H1 (cell line): ENCODE measurements at regions not wholly inside any gene's neighbourhood (a gene's known extent, or its start where the extent isn't known, plus 50 kb on each side); places are given as distances from the start of the nearest gene placed in this dataset.

Experiments
- CTCF ChIA-PET: fragments of 300-600 bp; sonication (Branson Sonifier 250); formaldehyde crosslinking; loops from one replicate; lab custom pipeline; 2021; ENCODE audit not compliant: partially characterized antibody; lab: Charles Lee
- POLR2A ChIA-PET: fragments of 300-600 bp; sonication (Branson Sonifier 250); formaldehyde crosslinking; loops from one replicate; lab custom pipeline; 2021; ENCODE audit warnings: inconsistent platforms; ENCODE audit not compliant: partially characterized antibody; lab: Charles Lee
- DNase-seq, 2 experiments: peaks; one replicate each; pipeline versions ENCODE4 v3.0.0 to v3.0.0-alpha.2; 2010 to 2022; ENCODE audit warnings: low spot score in 2 of 2, low read depth in 1 of 2, mixed read lengths in 1 of 2
- FAIRE-seq: peaks from 2 replicates; lab custom pipeline; 2011; peaks lifted over from hg19 to GRCh38; lab: Jason Lieb, UNC
- H2AFZ ChIP-seq: 2 replicates; pipeline ENCODE4 v1.8.1; 2012; ENCODE audit warnings: low read length, inconsistent platforms
- H2AK5ac ChIP-seq: 2 replicates; pipeline ENCODE4 v1.6.1; 2013; ENCODE audit warnings: low read depth, low read length
- H2BK120ac ChIP-seq: replicated peaks from 2 replicates; pipeline ENCODE3; 2013; ENCODE audit warnings: low read depth, low read length, inconsistent platforms
- H2BK12ac ChIP-seq: 2 replicates; pipeline ENCODE4 v1.6.1; 2013; ENCODE audit warnings: low read depth, low read length
- H2BK15ac ChIP-seq: 2 replicates; pipeline ENCODE4 v1.6.1; 2013; ENCODE audit warnings: low read length
- H2BK20ac ChIP-seq: 2 replicates; pipeline ENCODE4 v1.6.1; 2013; ENCODE audit warnings: low read length
- H2BK5ac ChIP-seq: 2 replicates; pipeline ENCODE4 v1.6.1; 2013; ENCODE audit warnings: low read depth, low read length
- H3K14ac ChIP-seq: 2 replicates; pipeline ENCODE4 v1.6.1; 2013; ENCODE audit warnings: inconsistent platforms; ENCODE audit not compliant: insufficient read length
- H3K18ac ChIP-seq: 2 replicates; pipeline ENCODE4 v1.6.1; 2013; ENCODE audit warnings: low read length; ENCODE audit errors: extremely low read depth
- H3K23ac ChIP-seq: 2 replicates; pipeline ENCODE4 v1.6.1; 2013; ENCODE audit warnings: inconsistent platforms; ENCODE audit not compliant: insufficient read length
- H3K23me2 ChIP-seq: 2 replicates; pipeline ENCODE4 v1.6.1; 2013; ENCODE audit warnings: low read depth, low read length
- H3K27ac ChIP-seq: 2 replicates; pipeline ENCODE4 v1.6.1; 2011; ENCODE audit warnings: low read depth, low read length, inconsistent platforms
- H3K27me3 ChIP-seq, 4 experiments: replicated peaks in 1 of 4; 1 replicate in 1 of 4; 2 replicates in 3 of 4; pipeline versions ENCODE4 v1.6.1 to v1.8.1; 2011 to 2013; ENCODE audit warnings: low read length in 3 of 4, mild to moderate bottlenecking in 3 of 4, inconsistent platforms in 2 of 4, mixed read lengths in 2 of 4, moderate library complexity in 1 of 4; ENCODE audit not compliant: control insufficient read depth in 3 of 4, insufficient read depth in 3 of 4; ENCODE audit errors: extremely low read depth in 1 of 4
- H3K36me3 ChIP-seq, 4 experiments: 2 replicates each; pipeline versions ENCODE4 v1.6.1 to v1.8.1; 2011 to 2013; ENCODE audit warnings: mild to moderate bottlenecking in 4 of 4, low read length in 3 of 4, moderate library complexity in 2 of 4, control low read depth in 1 of 4, inconsistent platforms in 1 of 4; ENCODE audit not compliant: insufficient read depth in 4 of 4, control insufficient read depth in 2 of 4
- H3K4ac ChIP-seq: replicated peaks from 2 replicates; pipeline ENCODE3; 2013; ENCODE audit warnings: low read length, low read depth, mixed read lengths, inconsistent platforms; ENCODE audit not compliant: insufficient read length
- H3K4me1 ChIP-seq, 4 experiments: replicated peaks in 1 of 4; 1 replicate in 1 of 4; 2 replicates in 3 of 4; pipeline versions ENCODE4 v1.6.1 to v1.8.1; 2011 to 2013; ENCODE audit warnings: low read length in 3 of 4, inconsistent platforms in 2 of 4, mixed read lengths in 1 of 4; ENCODE audit not compliant: insufficient read depth in 4 of 4, control insufficient read depth in 3 of 4
- H3K4me2 ChIP-seq, 2 experiments: 2 replicates each; pipeline versions ENCODE4 v1.6.1 to v1.8.1; 2011 to 2013; ENCODE audit warnings: low read depth in 2 of 2, low read length in 2 of 2, control low read depth in 1 of 2, inconsistent platforms in 1 of 2, mild to moderate bottlenecking in 1 of 2; ENCODE audit not compliant: insufficient read depth in 1 of 2
- H3K4me3 ChIP-seq, 4 experiments: fragments of 200-600, 300-600 bp in 1 of 4; sonication (generic), shearing (Covaris generic), sonication (Bioruptor Twin) in 1 of 4; 2 replicates each; pipeline versions ENCODE4 v1.5.1 to v1.8.1; 2011 to 2016; ENCODE audit warnings: low read length in 4 of 4, low read depth in 3 of 4, control low read depth in 2 of 4, inconsistent platforms in 2 of 4, mild to moderate bottlenecking in 2 of 4, mixed read lengths in 1 of 4, moderate library complexity in 1 of 4; ENCODE audit not compliant: insufficient read depth in 2 of 4; ENCODE audit errors: extremely low read depth in 1 of 4
- H3K56ac ChIP-seq: replicated peaks from 2 replicates; pipeline ENCODE3; 2013; ENCODE audit warnings: low read depth, mild to moderate bottlenecking, mixed read lengths, low read length, inconsistent platforms; ENCODE audit not compliant: insufficient read length
- H3K79me1 ChIP-seq: 2 replicates; pipeline ENCODE4 v1.6.1; 2013; ENCODE audit warnings: low read depth, low read length, control low read depth
- H3K79me2 ChIP-seq, 2 experiments: 2 replicates each; pipeline versions ENCODE4 v1.6.1 to v1.8.1; 2012 to 2013; ENCODE audit warnings: low read length in 2 of 2, mild to moderate bottlenecking in 2 of 2, inconsistent platforms in 1 of 2; ENCODE audit not compliant: insufficient read depth in 2 of 2, control insufficient read depth in 1 of 2
- H3K9ac ChIP-seq, 4 experiments: replicated peaks in 1 of 4; 1 replicate in 1 of 4; 2 replicates in 3 of 4; pipeline versions ENCODE4 v1.6.1 to v1.8.1; 2011 to 2013; ENCODE audit warnings: low read depth in 3 of 4, low read length in 3 of 4, control low read depth in 2 of 4, mild to moderate bottlenecking in 2 of 4, moderate library complexity in 2 of 4, inconsistent platforms in 1 of 4; ENCODE audit errors: extremely low read depth in 1 of 4
- H3K9me3 ChIP-seq, 2 experiments: 2 replicates each; pipeline versions ENCODE4 v1.6.1 to v1.8.1; 2012 to 2013; ENCODE audit warnings: mild to moderate bottlenecking in 2 of 2, moderate library complexity in 2 of 2, control low read depth in 1 of 2, inconsistent platforms in 1 of 2, low read depth in 1 of 2, low read length in 1 of 2, mixed read lengths in 1 of 2; ENCODE audit not compliant: insufficient read depth in 2 of 2
- H4K20me1 ChIP-seq, 2 experiments: replicated peaks in 1 of 2; 2 replicates each; pipeline versions ENCODE3 to v1.8.1; 2011 to 2013; ENCODE audit warnings: inconsistent platforms in 2 of 2, low read length in 2 of 2, mild to moderate bottlenecking in 1 of 2; ENCODE audit not compliant: insufficient read depth in 2 of 2, control insufficient read depth in 1 of 2
- H4K5ac ChIP-seq: 2 replicates; pipeline ENCODE4 v1.6.1; 2013; ENCODE audit warnings: low read length, low read depth, mixed read lengths, inconsistent platforms; ENCODE audit not compliant: insufficient read length
- H4K8ac ChIP-seq: 2 replicates; pipeline ENCODE4 v1.8.0; 2013; ENCODE audit warnings: mild to moderate bottlenecking, moderate library complexity, low read length, inconsistent platforms; ENCODE audit not compliant: insufficient read depth; ENCODE audit errors: extremely low read depth
- H4K91ac ChIP-seq: replicated peaks from 2 replicates; pipeline ENCODE3; 2013; ENCODE audit warnings: low read length, mixed read lengths, inconsistent platforms; ENCODE audit not compliant: insufficient read length
- ASH2L ChIP-seq: fragments of 200-600, 300-600 bp; sonication (generic); IDR thresholded peaks from one replicate; pipeline ENCODE4 v1.7.1; 2017; ENCODE audit warnings: low read length
- CEBPB ChIP-seq: IDR thresholded peaks from 2 replicates; pipeline ENCODE4 v1.6.1; 2012; ENCODE audit warnings: low read depth, low read length
- CREB1 ChIP-seq: IDR thresholded peaks from 2 replicates; pipeline ENCODE4 v1.6.1; 2012; ENCODE audit warnings: inconsistent platforms
- EGR1 ChIP-seq: IDR thresholded peaks from 2 replicates; pipeline ENCODE4 v1.6.1; 2011; ENCODE audit warnings: low read depth, low read length, borderline replicate concordance
- JUN ChIP-seq: IDR thresholded peaks from 2 replicates; pipeline ENCODE4 v1.6.1; 2011; ENCODE audit warnings: low read depth, mild to moderate bottlenecking, improper control_type of control experiment, low read length
- KDM4A ChIP-seq: IDR thresholded peaks from one replicate; pipeline ENCODE4 v1.7.1; 2012; ENCODE audit warnings: low read depth, mild to moderate bottlenecking, moderate library complexity, low read length, inconsistent platforms; ENCODE audit not compliant: severe bottlenecking
- SP2 ChIP-seq: IDR thresholded peaks from 2 replicates; pipeline ENCODE4 v1.6.1; 2012; ENCODE audit warnings: mild to moderate bottlenecking, low read length, inconsistent platforms
- TBP ChIP-seq: IDR thresholded peaks from 2 replicates; pipeline ENCODE4 v1.6.1; 2011; ENCODE audit warnings: low read depth, low read length, improper control_type of control experiment
- WGBS, 2 experiments: shearing (Covaris generic) in 1 of 2; methylation state at CpG; one replicate each; pipeline versions ENCODE4 v1.1.6 to v1.1.7; 2013 to 2015; ENCODE audit warnings: low lambda C conversion rate in 2 of 2, mixed read lengths in 2 of 2, inconsistent platforms in 1 of 2, low coverage in 1 of 2, missing lambda C conversion rate in 1 of 2; ENCODE audit not compliant: insufficient replicate concordance in 2 of 2, insufficient coverage in 1 of 2, insufficient read length in 1 of 2; ENCODE audit errors: extremely low coverage in 1 of 2, missing lambda C conversion rate in 1 of 2; 5-methylcytosine and 5-hydroxymethylcytosine counted together
- TF ChIP-seq, protein P1 (sequence below): IDR thresholded peaks from 2 replicates; pipeline ENCODE4 v1.6.1; 2012; ENCODE audit warnings: inconsistent platforms
- TF ChIP-seq, protein P2 (sequence below), 3 experiments: IDR thresholded peaks; 1 replicate in 2 of 3; 2 replicates in 1 of 3; pipeline versions ENCODE4 v1.5.1 to v1.6.1; 2011; ENCODE audit warnings: low read length in 3 of 3, mild to moderate bottlenecking in 3 of 3, inconsistent platforms in 2 of 3, low read depth in 1 of 3, moderate library complexity in 1 of 3; ENCODE audit not compliant: insufficient read depth in 1 of 3; ENCODE audit errors: control extremely low read depth in 1 of 3

DNA sequence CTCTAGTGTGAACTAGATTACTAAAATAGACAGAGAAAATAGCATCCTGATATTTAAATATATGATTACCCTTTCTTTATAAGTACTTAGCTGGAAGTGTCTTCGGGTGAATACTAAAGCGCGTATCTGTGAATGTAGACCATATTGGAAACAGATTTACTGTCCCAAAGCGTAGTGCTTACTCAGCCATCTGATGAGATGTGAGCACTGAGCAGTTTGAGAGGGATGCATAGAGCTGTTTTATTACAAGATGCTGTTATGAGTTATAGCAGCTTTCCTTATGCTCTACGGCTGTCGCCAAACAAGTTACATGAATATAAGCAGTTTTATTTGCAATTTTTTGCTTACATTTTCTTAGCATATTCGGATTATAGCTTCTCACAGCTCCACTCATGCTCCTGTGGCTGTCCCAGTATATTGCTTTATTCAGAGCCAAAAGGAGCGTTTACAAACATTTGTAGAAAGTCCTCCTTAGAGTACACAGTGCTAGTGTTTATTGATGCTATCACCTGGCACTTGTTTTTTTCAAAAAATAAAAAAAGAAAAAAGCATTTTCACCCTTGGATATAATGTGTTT, 981.4 kb upstream of the WWC1 start:
- Histone ChIP-seq H3K4me3 (no peak overlapping the region), H3K4ac (no peak overlapping the region), H4K91ac (no peak overlapping the region), H3K56ac (no peak overlapping the region), H2AK5ac (no peak overlapping the region), H3K79me1 (no peaks in the 10 kb centered on the region), H3K14ac (no peak overlapping the region), H3K36me3 (no peaks in the 10 kb centered on the region), H2BK120ac (no peak overlapping the region), H3K18ac (no peak overlapping the region), H3K27ac (no peak overlapping the region), H3K23ac (no peak overlapping the region), H4K5ac (no peak overlapping the region), H3K23me2 (no peaks in the 10 kb centered on the region), H2BK12ac (no peak overlapping the region), H2BK20ac (no peak overlapping the region), H2BK5ac (no peak overlapping the region), H3K9me3 (no peaks in the 10 kb centered on the region), H4K20me1 (no peaks in the 10 kb centered on the region), H3K4me1 (peaks cover 0 to 15% (median 12%) of the 10 kb centered on the region in 4 experiments; a peak in 6 of 7 replicates), H4K8ac (no peak overlapping the region), H3K79me2 (no peaks in the 10 kb centered on the region), H3K27me3 (no peaks in the 10 kb centered on the region), H2AFZ (no peak overlapping the region), H2BK15ac (no peak overlapping the region), H3K9ac (no peak overlapping the region), H3K4me2 (no peak overlapping the region)
- POLR2A ChIA-PET: interaction anchor here (0.6 kb wide), 1 partner anchor 37 kb away, joined by 3 read pairs; no protein-coding TSS in a partner anchor
- WGBS, 2 experiments: 90% methylated on average over 8 of the region's 8 CpGs; no CpG with 5 or more reads in 1 of the 2 experiments
- TF ChIP-seq, protein P1, sequence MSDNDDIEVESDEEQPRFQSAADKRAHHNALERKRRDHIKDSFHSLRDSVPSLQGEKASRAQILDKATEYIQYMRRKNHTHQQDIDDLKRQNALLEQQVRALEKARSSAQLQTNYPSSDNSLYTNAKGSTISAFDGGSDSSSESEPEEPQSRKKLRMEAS: no peak
- TF ChIP-seq, protein P2, sequence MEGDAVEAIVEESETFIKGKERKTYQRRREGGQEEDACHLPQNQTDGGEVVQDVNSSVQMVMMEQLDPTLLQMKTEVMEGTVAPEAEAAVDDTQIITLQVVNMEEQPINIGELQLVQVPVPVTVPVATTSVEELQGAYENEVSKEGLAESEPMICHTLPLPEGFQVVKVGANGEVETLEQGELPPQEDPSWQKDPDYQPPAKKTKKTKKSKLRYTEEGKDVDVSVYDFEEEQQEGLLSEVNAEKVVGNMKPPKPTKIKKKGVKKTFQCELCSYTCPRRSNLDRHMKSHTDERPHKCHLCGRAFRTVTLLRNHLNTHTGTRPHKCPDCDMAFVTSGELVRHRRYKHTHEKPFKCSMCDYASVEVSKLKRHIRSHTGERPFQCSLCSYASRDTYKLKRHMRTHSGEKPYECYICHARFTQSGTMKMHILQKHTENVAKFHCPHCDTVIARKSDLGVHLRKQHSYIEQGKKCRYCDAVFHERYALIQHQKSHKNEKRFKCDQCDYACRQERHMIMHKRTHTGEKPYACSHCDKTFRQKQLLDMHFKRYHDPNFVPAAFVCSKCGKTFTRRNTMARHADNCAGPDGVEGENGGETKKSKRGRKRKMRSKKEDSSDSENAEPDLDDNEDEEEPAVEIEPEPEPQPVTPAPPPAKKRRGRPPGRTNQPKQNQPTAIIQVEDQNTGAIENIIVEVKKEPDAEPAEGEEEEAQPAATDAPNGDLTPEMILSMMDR (IDR thresholded peaks at IDR 0.05; ENCODE audit: control extremely low read depth in 1 of 3, insufficient read depth in 1 of 3, low read depth in 1 of 3, low read length in 3 of 3): no peak
- TF ChIP-seq ASH2L (no peak), TBP (no peak), CREB1 (no peak), EGR1 (no peak), KDM4A (no peak), JUN (no peak), SP2 (no peak), CEBPB (no peak)
- DNase-seq (no peak), FAIRE-seq (no peak)
- CTCF ChIA-PET: interaction anchor here (0.8 kb wide), 1 partner anchor 39 kb away, joined by 3 read pairs; no protein-coding TSS in a partner anchor
